Esophagus muscularis mucosa (tissue), 4 donors: ENCODE measurements at regions not wholly inside any gene's neighbourhood (a gene's known extent, or its start where the extent isn't known, plus 50 kb on each side); places are given as distances from the start of the nearest gene placed in this dataset.

ENCODE experiments used
- DNase-seq: peaks from one replicate; pipeline ENCODE4 v3.0.0-alpha.2; 2017; ENCODE audit errors: extremely low spot score
- H3K27ac ChIP-seq, 4 donors: fragments of 200-600 bp; sonication (generic); replicated peaks in 1 of 4; 1 replicate in 3 of 4; 2 replicates in 1 of 4; pipeline ENCODE4 v1.5.1; 2016 to 2019; ENCODE audit warnings: mild to moderate bottlenecking in 1 of 4
- H3K27me3 ChIP-seq, 4 donors: fragments of 200-600 bp; sonication (generic); one replicate each; pipeline versions ENCODE4 v1.5.1 to v1.6.0; 2016 to 2019
- H3K36me3 ChIP-seq, 4 donors: fragments of 200-600 bp; sonication (generic); one replicate each; pipeline ENCODE4 v1.5.1; 2016 to 2019
- H3K4me1 ChIP-seq, 4 donors: fragments of 200-600 bp; sonication (generic); one replicate each; pipeline ENCODE4 v1.5.1; 2016 to 2019
- H3K4me3 ChIP-seq, 4 donors: fragments of 200-600 bp; sonication (generic); 1 replicate in 2 of 4; 2 replicates in 2 of 4; pipeline ENCODE4 v1.5.1; 2016 to 2019; ENCODE audit warnings: mild to moderate bottlenecking in 4 of 4, moderate library complexity in 1 of 4
- H3K9me3 ChIP-seq, 4 donors: fragments of 200-600 bp; sonication (generic); 1 replicate in 3 of 4; 2 replicates in 1 of 4; pipeline ENCODE4 v1.5.1; 2016 to 2019
- EP300 ChIP-seq: sonication (generic); formaldehyde crosslinking; IDR thresholded peaks from one replicate; pipeline ENCODE4 v1.6.1; 2017; ENCODE audit warnings: antibody characterized with exemption
- POLR2A ChIP-seq: fragments of 450-650 bp; IDR thresholded peaks from one replicate; pipeline ENCODE4 v1.6.1; 2017; ENCODE audit warnings: antibody characterized with exemption, moderate library complexity, mild to moderate bottlenecking, low read depth
- POLR2AphosphoS5 ChIP-seq, 2 donors: sonication (generic); formaldehyde crosslinking; IDR thresholded peaks; one replicate each; pipeline ENCODE4 v1.6.1; 2017; ENCODE audit warnings: antibody characterized with exemption in 2 of 2
- WGBS: methylation state at CpG from one replicate; pipeline ENCODE4 v1.1.5; 2018; 5-methylcytosine and 5-hydroxymethylcytosine counted together
- intact Hi-C: fragments of 100-400 bp; cut with DNase I; formaldehyde crosslinking; loops from one replicate; pipeline ENCODE4 v1.15.1; 2023
- TF ChIP-seq, protein P1 (sequence below), 3 experiments: fragments of 200-600 bp in 2 of 3; fragments of 450-650 bp in 1 of 3; sonication (generic) in 2 of 3; IDR thresholded peaks; one replicate each; pipeline ENCODE4 v1.5.1; 2017 to 2019; ENCODE audit warnings: antibody characterized with exemption in 3 of 3, mild to moderate bottlenecking in 2 of 3, moderate library complexity in 1 of 3

- peaks cover 52 to 96% (median 90%) of the 10 kb centered on the region in 4 donors for H3K4me1 ChIP-seq
- intact Hi-C loops: no loop called here
- no peak overlapping the region for H3K4me3 ChIP-seq
- TF ChIP-seq, protein P1, sequence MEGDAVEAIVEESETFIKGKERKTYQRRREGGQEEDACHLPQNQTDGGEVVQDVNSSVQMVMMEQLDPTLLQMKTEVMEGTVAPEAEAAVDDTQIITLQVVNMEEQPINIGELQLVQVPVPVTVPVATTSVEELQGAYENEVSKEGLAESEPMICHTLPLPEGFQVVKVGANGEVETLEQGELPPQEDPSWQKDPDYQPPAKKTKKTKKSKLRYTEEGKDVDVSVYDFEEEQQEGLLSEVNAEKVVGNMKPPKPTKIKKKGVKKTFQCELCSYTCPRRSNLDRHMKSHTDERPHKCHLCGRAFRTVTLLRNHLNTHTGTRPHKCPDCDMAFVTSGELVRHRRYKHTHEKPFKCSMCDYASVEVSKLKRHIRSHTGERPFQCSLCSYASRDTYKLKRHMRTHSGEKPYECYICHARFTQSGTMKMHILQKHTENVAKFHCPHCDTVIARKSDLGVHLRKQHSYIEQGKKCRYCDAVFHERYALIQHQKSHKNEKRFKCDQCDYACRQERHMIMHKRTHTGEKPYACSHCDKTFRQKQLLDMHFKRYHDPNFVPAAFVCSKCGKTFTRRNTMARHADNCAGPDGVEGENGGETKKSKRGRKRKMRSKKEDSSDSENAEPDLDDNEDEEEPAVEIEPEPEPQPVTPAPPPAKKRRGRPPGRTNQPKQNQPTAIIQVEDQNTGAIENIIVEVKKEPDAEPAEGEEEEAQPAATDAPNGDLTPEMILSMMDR (IDR thresholded peaks at IDR 0.05): no peak
- no peak for TF ChIP-seq EP300
- no peaks in the 10 kb centered on the region for H3K27me3 ChIP-seq
- H3K36me3 ChIP-seq: no peaks in the 10 kb centered on the region
- DNase-seq: no peak
- no peaks in the 10 kb centered on the region for H3K9me3 ChIP-seq
- H3K27ac ChIP-seq: peak overlapping the region; percentile 53 to 83 (median 71)
- 93% methylated on average over 2 of the region's 2 CpGs for WGBS
These were observed 106.0 kb downstream of the RPL27A start for GRCh38 chr11:8788616-8789015.

GRCh38 chr11:8789864-8790263, 107.3 kb downstream of the RPL27A start:
- Histone ChIP-seq H3K4me3 (no peak overlapping the region), H3K27me3 (no peaks in the 10 kb centered on the region), H3K4me1 (peaks cover 63 to 96% (median 91%) of the 10 kb centered on the region in 4 donors), H3K9me3 (no peaks in the 10 kb centered on the region), H3K36me3 (no peaks in the 10 kb centered on the region), H3K27ac (peak overlapping the region; percentile 3 to 83 (median 56))
- 57% methylated on average over 2 of the region's 2 CpGs for WGBS
- TF ChIP-seq POLR2A (no peak), POLR2AphosphoS5 (IDR thresholded peaks at IDR 0.05) (no peak), EP300 (no peak)
- TF ChIP-seq, protein P1 (IDR thresholded peaks at IDR 0.05): no peak
- DNase-seq: no peak
- intact Hi-C loops: no loop called here

DNA sequence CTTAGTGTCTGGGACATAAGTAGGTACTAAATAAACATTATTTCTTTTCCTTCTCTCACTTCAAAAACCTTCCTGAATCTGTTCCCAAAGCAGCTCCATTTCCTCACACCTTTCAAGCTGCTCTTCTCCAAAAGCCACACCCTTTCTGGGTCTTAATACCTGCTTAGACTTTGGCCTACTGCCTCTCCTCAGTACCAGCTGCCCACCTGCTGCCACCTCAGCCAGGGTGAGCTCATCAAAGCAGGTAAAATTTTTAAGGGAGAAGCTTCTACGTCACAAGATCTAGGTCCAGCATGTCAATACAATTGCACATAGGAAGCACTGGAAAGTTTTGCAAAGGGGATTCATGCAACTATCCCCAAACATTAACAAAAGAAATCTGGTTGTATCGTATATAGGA, 108.4 kb downstream of the RPL27A start:
- WGBS: 75% methylated on average over 2 of the region's 2 CpGs
- TF ChIP-seq POLR2AphosphoS5 (IDR thresholded peaks at IDR 0.05) (no peak), POLR2A (no peak), EP300 (no peak)
- TF ChIP-seq, protein P1 (IDR thresholded peaks at IDR 0.05): no peak
- H3K4me3 ChIP-seq: no peak overlapping the region
- H3K27ac ChIP-seq: peak overlapping the region in 3 of 4 donors; percentile 1 to 72 (median 31)
- H3K4me1 ChIP-seq: peaks cover 61 to 93% (median 90%) of the 10 kb centered on the region in 4 donors
- no peak for DNase-seq
- H3K27me3 ChIP-seq: no peaks in the 10 kb centered on the region
- no peaks in the 10 kb centered on the region for H3K9me3 ChIP-seq
- H3K36me3 ChIP-seq: no peaks in the 10 kb centered on the region
- intact Hi-C loops: no loop called here

GRCh38 chr11:8792710-8793109, 110.1 kb downstream of the RPL27A start:
- 69% methylated on average over 3 of the region's 3 CpGs for WGBS
- DNase-seq: no peak
- peaks cover 44 to 93% (median 82%) of the 10 kb centered on the region in 4 donors for H3K4me1 ChIP-seq
- intact Hi-C loops: no loop called here
- no peaks in the 10 kb centered on the region for H3K9me3 ChIP-seq
- no peak overlapping the region for H3K4me3 ChIP-seq
- H3K27ac ChIP-seq: peak overlapping the region in 3 of 4 donors; percentile 61 to 72 (median 65)
- no peaks in the 10 kb centered on the region for H3K36me3 ChIP-seq
- TF ChIP-seq POLR2AphosphoS5 (IDR thresholded peaks at IDR 0.05): no peak
- TF ChIP-seq EP300: no peak
- TF ChIP-seq POLR2A: no peak
- TF ChIP-seq, protein P1 (IDR thresholded peaks at IDR 0.05): no peak
- no peaks in the 10 kb centered on the region for H3K27me3 ChIP-seq

GRCh38 chr11:8793114-8793777, 110.7 kb downstream of the RPL27A start:
- Histone ChIP-seq H3K27ac (peak overlapping the region in 3 of 4 donors; percentile 61 to 72 (median 65)), H3K27me3 (no peaks in the 10 kb centered on the region), H3K9me3 (no peaks in the 10 kb centered on the region), H3K4me3 (no peak overlapping the region), H3K4me1 (peaks cover 42 to 93% (median 81%) of the 10 kb centered on the region in 4 donors), H3K36me3 (no peaks in the 10 kb centered on the region)
- no peak for DNase-seq
- WGBS: 43% methylated on average over 4 of the region's 4 CpGs
- TF ChIP-seq, protein P1 (IDR thresholded peaks at IDR 0.05): no peak
- TF ChIP-seq EP300 (no peak), POLR2AphosphoS5 (IDR thresholded peaks at IDR 0.05) (no peak), POLR2A (no peak)
- intact Hi-C loops: no loop called here
